Calu3 (cell line): ENCODE measurements at regions not wholly inside any gene's neighbourhood (a gene's known extent, or its start where the extent isn't known, plus 50 kb on each side); places are given as distances from the start of the nearest gene placed in this dataset.

Experiments used
- BruUV-seq: library from RNA; stranded (reverse); fragments of 400-500 nt; replicated peaks from 2 replicates; lab custom pipeline; 2021; lab: Mats Ljungman, UMichigan
- CTCF ChIA-PET: fragments of 300-600 bp; sonication (Branson Sonifier 250); formaldehyde crosslinking; loops from one replicate; lab custom pipeline; 2022; ENCODE audit warnings: antibody characterized with exemption; lab: Charles Lee
- DNase-seq: peaks from one replicate; pipeline ENCODE4 v3.0.0; 2022
- H3K27ac Mint-ChIP-seq: one replicate; pipeline ENCODE4 v1.8.0; 2022; ENCODE audit warnings: mixed read lengths; ENCODE audit not compliant: unreplicated experiment
- H3K27me3 Mint-ChIP-seq: one replicate; pipeline ENCODE4 v1.8.0; 2022; ENCODE audit warnings: mixed read lengths; ENCODE audit not compliant: unreplicated experiment
- H3K36me3 Mint-ChIP-seq: one replicate; pipeline ENCODE4 v1.8.0; 2022; ENCODE audit warnings: mild to moderate bottlenecking, moderate library complexity, mixed read lengths; ENCODE audit not compliant: insufficient read depth, unreplicated experiment
- H3K4me1 Mint-ChIP-seq: one replicate; pipeline ENCODE4 v1.8.0; 2022; ENCODE audit warnings: mild to moderate bottlenecking, low read depth, mixed read lengths; ENCODE audit not compliant: unreplicated experiment
- H3K4me3 Mint-ChIP-seq: one replicate; pipeline ENCODE4 v1.8.0; 2022; ENCODE audit warnings: mild to moderate bottlenecking, low read depth, moderate library complexity, mixed read lengths; ENCODE audit not compliant: unreplicated experiment
- H3K9me3 Mint-ChIP-seq: one replicate; pipeline ENCODE4 v1.8.0; 2022; ENCODE audit warnings: low read depth, mixed read lengths; ENCODE audit not compliant: unreplicated experiment
- intact Hi-C: fragments of 100-400 bp; cut with micrococcal nuclease; formaldehyde crosslinking; loops from one replicate; pipeline ENCODE4 v1.10.0; 2022; ENCODE audit not compliant: unreplicated experiment
- TF ChIP-seq, protein P1 (sequence below): fragments of 200-600 bp; IDR thresholded peaks from one replicate; pipeline ENCODE4 v1.8.0; 2022; ENCODE audit warnings: antibody characterized with exemption; ENCODE audit not compliant: unreplicated experiment

DNA sequence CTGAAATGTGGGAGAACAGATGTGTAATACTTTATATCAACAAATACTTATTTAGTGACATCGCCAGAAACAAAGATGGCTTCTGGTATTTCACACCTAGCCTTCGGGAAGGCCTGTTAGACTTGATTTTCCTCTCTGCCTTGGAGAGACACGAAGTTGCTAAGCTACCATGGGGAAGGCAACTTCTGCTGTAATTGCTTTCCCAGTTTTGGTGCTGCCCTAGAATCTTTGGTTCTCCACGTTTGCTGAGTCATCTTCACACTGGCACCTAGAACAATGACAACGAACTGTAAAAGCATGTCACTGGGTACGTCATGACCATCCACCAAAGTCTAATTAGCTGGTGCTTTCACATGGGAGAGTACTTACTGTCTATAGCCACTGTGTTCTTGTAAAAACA, 58.7 kb upstream of the ACTR3 start:
- no peak for DNase-seq
- TF ChIP-seq, protein P1, sequence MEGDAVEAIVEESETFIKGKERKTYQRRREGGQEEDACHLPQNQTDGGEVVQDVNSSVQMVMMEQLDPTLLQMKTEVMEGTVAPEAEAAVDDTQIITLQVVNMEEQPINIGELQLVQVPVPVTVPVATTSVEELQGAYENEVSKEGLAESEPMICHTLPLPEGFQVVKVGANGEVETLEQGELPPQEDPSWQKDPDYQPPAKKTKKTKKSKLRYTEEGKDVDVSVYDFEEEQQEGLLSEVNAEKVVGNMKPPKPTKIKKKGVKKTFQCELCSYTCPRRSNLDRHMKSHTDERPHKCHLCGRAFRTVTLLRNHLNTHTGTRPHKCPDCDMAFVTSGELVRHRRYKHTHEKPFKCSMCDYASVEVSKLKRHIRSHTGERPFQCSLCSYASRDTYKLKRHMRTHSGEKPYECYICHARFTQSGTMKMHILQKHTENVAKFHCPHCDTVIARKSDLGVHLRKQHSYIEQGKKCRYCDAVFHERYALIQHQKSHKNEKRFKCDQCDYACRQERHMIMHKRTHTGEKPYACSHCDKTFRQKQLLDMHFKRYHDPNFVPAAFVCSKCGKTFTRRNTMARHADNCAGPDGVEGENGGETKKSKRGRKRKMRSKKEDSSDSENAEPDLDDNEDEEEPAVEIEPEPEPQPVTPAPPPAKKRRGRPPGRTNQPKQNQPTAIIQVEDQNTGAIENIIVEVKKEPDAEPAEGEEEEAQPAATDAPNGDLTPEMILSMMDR, result no peak

GRCh38 chr2:113829761-113830160, 60.1 kb upstream of the ACTR3 start:
- CTCF ChIA-PET, result no interaction called here

More for the DNA sequence above, 58.7 kb upstream of the ACTR3 start:
- CTCF ChIA-PET, result interaction anchor here (0.7 kb wide), 1 partner anchor 14 kb away, joined by 4 read pairs; no protein-coding TSS in a partner anchor
- no peak overlapping the region for H3K27ac Mint-ChIP-seq
- no TSS peak for BruUV-seq
- H3K4me1 Mint-ChIP-seq, result no peaks in the 10 kb centered on the region
- H3K36me3 Mint-ChIP-seq, result no peaks in the 10 kb centered on the region
- H3K4me3 Mint-ChIP-seq, result no peak overlapping the region
- no peaks in the 10 kb centered on the region for H3K9me3 Mint-ChIP-seq
- no peaks in the 10 kb centered on the region for H3K27me3 Mint-ChIP-seq
- intact Hi-C loops, result no loop called here

GRCh38 chr2:113829270-113829669, 60.6 kb upstream of the ACTR3 start:
- no peak overlapping the region for H3K27ac Mint-ChIP-seq
- H3K27me3 Mint-ChIP-seq, result no peaks in the 10 kb centered on the region
- no peak overlapping the region for H3K4me3 Mint-ChIP-seq
- CTCF ChIA-PET, result no interaction called here
- no peaks in the 10 kb centered on the region for H3K36me3 Mint-ChIP-seq
- H3K4me1 Mint-ChIP-seq, result no peaks in the 10 kb centered on the region
- DNase-seq, result no peak
- no peaks in the 10 kb centered on the region for H3K9me3 Mint-ChIP-seq
- intact Hi-C loops, result no loop called here
- no TSS peak for BruUV-seq
- TF ChIP-seq, protein P1, result no peak

More at GRCh38 chr2:113829761-113830160, 60.1 kb upstream of the ACTR3 start:
- intact Hi-C loops, result no loop called here
- DNase-seq, result no peak
- Mint-ChIP-seq H3K4me1 (no peaks in the 10 kb centered on the region), H3K36me3 (no peaks in the 10 kb centered on the region), H3K9me3 (no peaks in the 10 kb centered on the region), H3K27ac (no peak overlapping the region), H3K4me3 (no peak overlapping the region), H3K27me3 (no peaks in the 10 kb centered on the region)
- no TSS peak for BruUV-seq
- TF ChIP-seq, protein P1, result no peak

- no TSS peak for BruUV-seq
- Mint-ChIP-seq H3K9me3 (no peaks in the 10 kb centered on the region), H3K27me3 (no peaks in the 10 kb centered on the region), H3K4me3 (no peak overlapping the region), H3K27ac (no peak overlapping the region), H3K36me3 (no peaks in the 10 kb centered on the region), H3K4me1 (no peaks in the 10 kb centered on the region)
- intact Hi-C loops, result no loop called here
- CTCF ChIA-PET, result interaction anchor here (0.5 to 1.1 kb wide), 2 partner anchors 10 to 15 kb away, joined by 4 read pairs; no protein-coding TSS in a partner anchor
- no peak for DNase-seq
- TF ChIP-seq, protein P1, result no peak
Observed at GRCh38 chr2:113828049-113828742, 61.7 kb upstream of the ACTR3 start.
